GM21390 (cell line): ENCODE measurements at regions not wholly inside any gene's neighbourhood (a gene's known extent, or its start where the extent isn't known, plus 50 kb on each side); places are given as distances from the start of the nearest gene placed in this dataset.

Source experiments
- ATAC-seq: cut with Tn5 transposase; IDR thresholded peaks from one replicate; pipeline ENCODE4 v1.9.1; 2021; ENCODE audit not compliant: unreplicated experiment

DNA sequence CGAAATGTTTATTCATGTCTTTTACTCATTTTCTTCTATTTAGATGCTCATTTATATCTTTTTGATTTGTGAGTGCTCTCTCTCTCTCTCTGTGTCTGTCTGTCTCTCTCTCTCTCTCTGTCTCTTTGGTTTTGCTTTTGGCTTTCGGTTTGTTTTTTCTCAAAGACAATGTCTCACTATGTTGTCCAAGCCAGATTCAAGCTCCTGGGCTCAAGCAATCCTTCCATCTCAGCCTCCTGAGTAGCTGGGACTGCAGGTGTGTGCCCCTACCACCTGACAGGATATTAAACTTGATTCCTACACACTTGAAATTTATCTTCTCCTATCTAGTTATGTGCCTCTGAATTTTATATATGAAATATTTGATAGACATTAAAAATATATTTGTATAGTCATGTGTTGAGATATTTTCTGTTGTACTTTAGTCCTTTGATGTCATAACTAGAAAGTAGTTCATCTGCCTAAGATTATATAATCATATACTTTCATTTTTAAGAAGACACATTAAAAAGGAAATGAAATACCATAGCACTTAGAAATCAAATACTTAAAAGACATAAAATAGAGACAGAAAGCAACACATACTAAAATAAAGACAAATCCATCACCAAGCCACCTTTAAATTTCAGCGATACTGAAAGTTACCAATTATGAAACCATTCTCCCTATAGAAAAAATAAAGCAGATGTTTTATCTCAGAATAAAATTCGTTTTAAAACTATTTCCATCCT lies 68.1 kb upstream of the SFMBT2 start:
- ATAC-seq, result no peak

DNA sequence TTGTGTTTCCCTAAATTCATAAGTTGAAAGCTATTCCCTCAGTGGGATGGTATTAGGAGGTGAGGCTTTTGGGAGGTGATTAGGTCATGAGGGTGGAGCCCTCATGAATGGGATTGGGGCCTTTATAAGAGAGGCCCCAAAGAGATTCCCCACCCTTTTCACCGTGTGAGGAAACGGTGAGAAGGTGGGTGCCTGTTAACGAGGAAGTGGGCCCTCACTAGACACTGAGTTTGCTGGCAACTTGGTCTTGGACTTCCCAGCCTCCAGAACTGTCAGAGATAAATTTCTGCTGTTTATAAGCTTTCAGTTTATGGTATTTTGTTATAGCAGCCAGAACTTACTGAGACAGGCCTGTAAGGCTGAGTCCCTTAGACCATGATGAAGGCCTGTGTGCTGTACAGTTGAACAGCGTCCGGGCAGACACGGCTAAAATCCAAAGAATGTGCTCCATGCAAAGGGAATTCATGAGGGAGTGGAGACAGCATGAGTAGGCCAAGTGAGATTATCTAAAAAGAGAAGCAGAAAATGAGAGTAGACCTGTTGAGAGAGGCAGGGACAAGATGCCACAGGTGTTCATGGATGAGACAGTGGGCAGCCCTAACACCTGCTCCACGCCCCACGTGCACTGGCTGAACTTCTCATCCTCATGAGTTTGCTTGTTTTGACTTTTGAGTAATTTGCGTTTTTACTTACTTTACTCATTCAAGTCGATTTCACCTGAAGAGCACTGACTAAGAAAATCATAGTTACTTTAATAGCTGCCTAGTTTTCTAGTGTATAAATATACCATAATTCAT lies 66.9 kb upstream of the SFMBT2 start:
- ATAC-seq, result no peak

DNA sequence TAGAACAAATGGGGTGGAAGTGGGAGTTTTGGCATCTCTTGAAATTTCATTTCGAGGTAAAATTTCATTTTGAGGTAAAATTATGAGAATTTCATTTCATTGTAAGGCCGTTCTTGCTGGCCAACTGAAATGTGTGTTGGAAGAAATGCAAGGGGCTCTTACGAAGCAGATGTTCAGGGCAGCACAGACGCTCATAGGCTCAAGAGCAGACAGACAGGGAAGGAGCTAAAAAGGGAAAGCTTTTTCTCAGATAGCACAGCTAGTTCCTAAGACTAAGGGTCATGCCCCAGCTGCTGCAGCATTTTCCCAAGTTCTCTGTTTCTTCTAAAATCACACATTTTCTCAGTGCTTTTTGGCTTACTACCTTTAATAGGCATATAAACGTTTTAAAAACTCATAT lies 65.1 kb upstream of the SFMBT2 start:
- ATAC-seq, result no peak

DNA sequence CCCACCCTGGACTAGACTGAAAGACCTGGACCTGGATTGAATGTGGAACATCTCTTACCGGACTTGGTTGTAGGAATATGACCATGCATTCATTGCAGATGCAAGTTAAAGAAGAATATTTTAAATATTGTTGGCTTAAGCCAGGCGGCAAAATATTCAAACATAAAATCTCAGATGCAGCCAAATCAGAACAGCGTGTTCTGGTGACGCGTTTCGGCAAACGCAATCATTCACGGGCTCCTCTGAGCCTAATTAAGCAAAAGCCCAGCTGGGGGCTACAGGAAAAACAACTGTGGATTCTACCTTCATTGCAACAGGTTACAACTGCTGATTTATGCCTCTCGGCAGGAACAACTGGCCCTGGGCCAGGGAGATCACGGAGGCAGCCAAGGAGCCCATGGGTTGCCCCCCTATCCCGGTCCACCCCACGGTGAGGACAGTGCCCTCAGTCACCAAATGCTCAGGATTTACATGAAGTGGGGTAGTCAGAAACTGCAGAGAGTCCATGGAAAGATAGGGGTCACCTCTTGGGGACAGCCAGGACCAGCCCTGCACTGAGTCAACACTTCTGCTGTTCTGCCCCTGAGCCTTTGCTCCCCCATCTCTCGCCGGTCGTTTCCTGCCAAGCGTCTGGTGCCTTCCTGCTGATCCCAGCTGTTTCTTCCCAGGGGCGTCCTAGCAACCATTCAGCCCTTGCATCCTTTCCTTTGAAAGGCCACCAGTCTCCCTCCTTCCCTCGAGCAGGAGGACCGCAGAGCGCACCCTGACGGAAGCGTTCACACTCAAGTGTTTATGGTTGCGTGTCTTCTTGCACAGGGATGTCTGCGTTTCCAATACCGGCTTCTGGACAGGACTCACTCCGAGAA lies 64.4 kb upstream of the SFMBT2 start:
- no peak for ATAC-seq

DNA sequence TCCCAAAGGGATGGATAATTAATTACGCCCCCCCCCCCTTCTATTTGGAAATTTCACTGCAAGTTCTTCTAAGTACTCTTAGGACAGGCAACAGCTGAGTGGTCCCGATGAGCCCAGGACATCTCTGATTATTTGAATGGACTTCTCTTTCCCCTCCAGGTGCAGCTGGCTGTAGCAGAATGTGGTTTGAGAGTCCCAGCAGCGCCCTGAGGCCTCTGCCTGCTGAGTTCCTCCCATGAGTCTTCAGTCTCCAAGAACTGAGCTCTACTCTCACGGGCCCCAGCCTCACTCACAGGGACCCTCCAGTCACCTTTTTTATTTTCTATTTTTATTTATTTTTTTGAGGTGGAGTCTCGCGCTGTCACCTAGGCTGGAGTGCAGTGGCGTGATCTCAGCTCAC lies 63.6 kb upstream of the SFMBT2 start:
- ATAC-seq, result no peak

DNA sequence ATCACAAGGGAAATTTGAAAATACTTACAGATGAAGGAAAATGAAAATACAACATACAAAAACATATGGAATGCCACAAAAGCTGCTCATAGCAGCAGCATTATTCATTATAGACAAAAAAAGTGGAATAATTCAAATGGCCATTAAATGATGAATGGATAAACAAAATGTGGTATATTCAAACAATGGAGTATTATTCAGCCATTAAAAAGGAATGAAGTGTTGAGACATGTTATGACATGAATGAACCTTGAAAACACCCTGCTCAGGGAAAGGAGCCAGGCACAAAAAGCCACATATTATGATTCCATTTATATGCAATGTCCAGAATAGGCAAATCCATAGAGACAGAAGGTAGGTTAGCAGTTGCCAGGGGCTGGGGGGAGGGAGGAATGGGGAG lies 62.6 kb upstream of the SFMBT2 start:
- no peak for ATAC-seq

DNA sequence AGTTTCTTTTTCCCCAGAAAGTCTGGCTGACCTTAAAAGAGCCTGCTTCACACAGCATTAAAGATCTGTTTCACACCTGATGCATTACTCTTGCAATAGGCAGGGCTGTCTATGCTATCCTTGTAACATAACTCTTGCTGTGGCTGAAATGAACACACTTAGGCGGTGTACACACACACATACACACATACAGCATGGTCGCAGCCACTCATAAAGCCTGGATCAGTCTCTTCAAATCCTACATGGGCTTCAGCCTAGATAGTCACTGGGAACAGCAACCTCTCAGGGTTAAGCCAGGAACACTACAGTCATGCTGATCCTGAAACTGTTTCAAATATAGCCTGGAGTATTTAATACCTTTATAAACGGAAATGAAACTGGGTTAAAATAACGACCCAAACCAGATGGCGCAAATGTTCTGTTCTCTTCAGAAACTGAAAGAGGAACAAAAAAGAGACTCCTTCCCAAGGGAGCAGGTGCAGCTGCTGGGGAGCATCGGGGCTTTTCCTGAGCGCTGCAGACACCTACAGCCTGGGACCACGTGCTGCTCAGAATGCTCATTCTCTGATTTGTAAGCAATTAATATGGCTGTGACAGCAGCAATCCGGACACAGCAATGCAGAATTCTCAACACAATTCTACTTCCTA lies 61.0 kb upstream of the SFMBT2 start:
- ATAC-seq, result peak; percentile 88

DNA sequence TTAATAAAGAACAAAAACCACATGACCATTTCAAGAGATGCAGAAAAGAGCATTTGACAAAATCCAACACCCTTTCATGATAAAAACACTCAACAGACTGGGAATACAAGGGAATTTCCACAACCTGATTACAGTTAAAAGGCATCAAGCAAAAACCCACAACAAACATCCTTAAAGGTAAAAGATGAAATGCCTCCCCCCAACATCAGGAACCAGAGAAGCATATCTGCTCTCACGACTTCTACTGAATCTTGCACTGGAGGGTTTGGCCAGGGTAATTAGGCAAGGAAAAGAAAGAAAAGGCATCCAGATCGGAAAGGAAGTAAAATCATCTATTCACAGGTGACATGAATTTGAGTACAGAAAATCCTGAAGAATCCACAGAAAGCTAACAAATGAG lies 59.5 kb upstream of the SFMBT2 start:
- no peak for ATAC-seq

DNA sequence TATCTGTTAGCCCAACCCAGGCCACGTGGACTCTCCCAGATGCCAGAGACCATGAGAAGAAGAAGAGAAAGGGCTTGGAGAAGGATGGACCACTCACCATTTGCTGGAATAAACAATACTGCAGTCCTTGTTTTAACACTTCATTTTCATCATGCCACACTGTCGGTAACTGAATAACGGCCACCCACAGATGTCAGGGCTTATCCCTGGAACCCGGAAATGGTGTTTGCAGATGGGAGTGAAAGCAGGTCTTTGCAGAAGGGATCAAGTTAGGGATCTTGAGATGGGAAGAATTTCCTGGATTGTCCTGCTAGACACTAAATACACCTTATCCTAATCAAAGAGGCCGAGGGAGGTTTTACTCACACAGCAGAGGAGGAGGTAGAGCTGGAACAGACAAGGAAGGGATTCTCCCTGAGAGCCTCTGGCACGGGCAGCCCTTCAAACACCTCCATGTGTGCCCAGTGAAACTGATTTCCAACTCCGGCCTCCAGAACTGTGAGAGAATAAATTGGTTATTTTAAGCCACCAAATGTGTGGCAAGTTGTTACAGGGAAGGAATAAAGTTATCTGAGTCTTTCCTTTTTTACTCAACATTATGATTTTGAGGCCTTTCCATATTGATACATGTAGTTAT lies 56.3 kb upstream of the SFMBT2 start:
- ATAC-seq, result no peak

DNA sequence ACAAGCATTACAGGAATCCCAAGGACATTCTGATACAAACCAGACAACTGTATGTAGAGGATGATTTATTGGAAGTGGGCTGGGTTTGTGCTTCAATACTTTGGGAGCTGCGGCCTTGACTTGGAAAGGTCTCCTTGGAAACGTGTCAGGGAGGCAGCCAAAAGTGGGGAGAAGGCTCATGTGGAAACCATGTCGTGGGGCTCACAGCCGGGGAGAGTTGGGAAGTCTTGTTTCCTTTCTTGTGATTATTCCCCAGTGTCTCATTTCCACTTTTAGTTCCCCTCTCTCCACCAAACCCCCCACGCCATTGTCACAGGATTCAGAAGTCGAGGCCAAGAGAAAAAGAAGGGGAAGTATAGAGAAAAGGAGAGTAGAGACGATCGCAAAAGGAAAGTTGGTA lies 53.9 kb upstream of the SFMBT2 start:
- no peak for ATAC-seq
